H9 (cell line): ENCODE measurements at regions not wholly inside any gene's neighbourhood (a gene's known extent, or its start where the extent isn't known, plus 50 kb on each side); places are given as distances from the start of the nearest gene placed in this dataset.

Experiments used
- DNase-seq: peaks from one replicate; pipeline ENCODE4 v3.0.0-alpha.2; 2017
- H2AFZ ChIP-seq: one replicate; pipeline ENCODE4 v1.6.1; 2013; ENCODE audit warnings: mild to moderate bottlenecking, low read length, control low read depth, moderate library complexity
- H2AK5ac ChIP-seq: 2 replicates; pipeline ENCODE4 v1.6.1; 2013; ENCODE audit warnings: low read length, control low read depth, mixed read lengths; ENCODE audit not compliant: insufficient read length
- H2BK120ac ChIP-seq: one replicate; pipeline ENCODE4 v1.6.1; 2013; ENCODE audit warnings: low read depth, mild to moderate bottlenecking, low read length, control low read depth, inconsistent platforms; ENCODE audit not compliant: poor library complexity, severe bottlenecking
- H2BK12ac ChIP-seq: 2 replicates; pipeline ENCODE4 v1.6.1; 2013; ENCODE audit warnings: low read length, control low read depth, mixed read lengths, low read depth; ENCODE audit not compliant: insufficient read length
- H2BK15ac ChIP-seq: 2 replicates; pipeline ENCODE4 v1.6.1; 2013; ENCODE audit warnings: low read depth, low read length, control low read depth
- H2BK20ac ChIP-seq: one replicate; pipeline ENCODE4 v1.6.1; 2013; ENCODE audit warnings: low read depth, mild to moderate bottlenecking, low read length, control low read depth, inconsistent platforms; ENCODE audit not compliant: poor library complexity, severe bottlenecking
- H2BK5ac ChIP-seq: 2 replicates; pipeline ENCODE4 v1.6.1; 2013; ENCODE audit warnings: low read length, control low read depth, mixed read lengths; ENCODE audit not compliant: insufficient read length
- H3K14ac ChIP-seq: 2 replicates; pipeline ENCODE4 v1.6.1; 2013; ENCODE audit warnings: low read length, control low read depth; ENCODE audit not compliant: insufficient read depth
- H3K18ac ChIP-seq: 2 replicates; pipeline ENCODE4 v1.6.1; 2013; ENCODE audit warnings: low read depth, mild to moderate bottlenecking, mixed read lengths, low read length, control low read depth; ENCODE audit not compliant: insufficient read length
- H3K23ac ChIP-seq: 2 replicates; pipeline ENCODE4 v1.6.1; 2013; ENCODE audit warnings: low read length, control low read depth, mixed read lengths, low read depth; ENCODE audit not compliant: insufficient read length
- H3K23me2 ChIP-seq: 2 replicates; pipeline ENCODE4 v1.6.1; 2013; ENCODE audit warnings: low read depth, mild to moderate bottlenecking, mixed read lengths, low read length, control low read depth; ENCODE audit not compliant: insufficient read length, poor library complexity, severe bottlenecking
- H3K27ac ChIP-seq: 2 replicates; pipeline ENCODE4 v1.5.1; 2013; ENCODE audit warnings: low read length, control low read depth, mixed read lengths, low read depth; ENCODE audit not compliant: insufficient read length
- H3K27me3 ChIP-seq: 2 replicates; pipeline ENCODE4 v1.6.1; 2013; ENCODE audit warnings: low read length, control low read depth, inconsistent platforms; ENCODE audit not compliant: insufficient read depth
- H3K4ac ChIP-seq: 2 replicates; pipeline ENCODE4 v1.6.1; 2013; ENCODE audit warnings: low read depth, mild to moderate bottlenecking, control low read depth, inconsistent platforms, low read length, moderate library complexity
- H3K4me1 ChIP-seq: 2 replicates; pipeline ENCODE4 v1.6.1; 2013; ENCODE audit warnings: low read length, control low read depth, inconsistent platforms; ENCODE audit not compliant: insufficient read depth
- H3K4me2 ChIP-seq: 2 replicates; pipeline ENCODE4 v1.6.1; 2013; ENCODE audit warnings: low read length, control low read depth, mixed read lengths; ENCODE audit not compliant: insufficient read length, insufficient read depth
- H3K56ac ChIP-seq: 2 replicates; pipeline ENCODE4 v1.6.1; 2013; ENCODE audit warnings: low read depth, mild to moderate bottlenecking, mixed read lengths, low read length, control low read depth; ENCODE audit not compliant: insufficient read length
- H3K79me1 ChIP-seq: 2 replicates; pipeline ENCODE4 v1.6.1; 2013; ENCODE audit warnings: low read depth, mild to moderate bottlenecking, moderate library complexity, low read length, control low read depth, inconsistent platforms; ENCODE audit not compliant: insufficient read depth, poor library complexity, severe bottlenecking
- H3K79me2 ChIP-seq: 2 replicates; pipeline ENCODE4 v1.6.1; 2013; ENCODE audit warnings: low read length, control low read depth, inconsistent platforms; ENCODE audit not compliant: insufficient read depth
- H3K9ac ChIP-seq: 2 replicates; pipeline ENCODE4 v1.6.1; 2013; ENCODE audit warnings: low read length, control low read depth, mixed read lengths; ENCODE audit not compliant: insufficient read length; ENCODE audit errors: extremely low read depth
- H3K9me3 ChIP-seq: one replicate; pipeline ENCODE4 v1.6.1; 2013; ENCODE audit warnings: low read depth, low read length, inconsistent platforms; ENCODE audit not compliant: control insufficient read depth
- H3T11ph ChIP-seq: one replicate; pipeline ENCODE4 v1.6.1; 2013; ENCODE audit warnings: mild to moderate bottlenecking, low read length, control low read depth, inconsistent platforms
- H4K20me1 ChIP-seq: one replicate; pipeline ENCODE4 v1.6.1; 2013; ENCODE audit not compliant: control insufficient read depth, insufficient read length, insufficient read depth
- H4K5ac ChIP-seq: 2 replicates; pipeline ENCODE4 v1.6.1; 2013; ENCODE audit warnings: low read depth, mild to moderate bottlenecking, mixed read lengths, low read length, control low read depth; ENCODE audit not compliant: insufficient read length
- H4K8ac ChIP-seq: replicated peaks from 2 replicates; pipeline ENCODE4 v1.6.1; 2013; ENCODE audit warnings: low read length, control low read depth, mixed read lengths, low read depth; ENCODE audit not compliant: insufficient read length
- H4K91ac ChIP-seq: 2 replicates; pipeline ENCODE4 v1.6.1; 2013; ENCODE audit warnings: low read depth, mild to moderate bottlenecking, moderate library complexity, mixed read lengths, low read length, control low read depth; ENCODE audit not compliant: insufficient read length
- H3K27ac Mint-ChIP-seq, 3 experiments: 2 replicates in 2 of 3; 3 replicates in 1 of 3; pipeline ENCODE4 v1.8.0; 2020 to 2021; ENCODE audit warnings: mixed read lengths in 3 of 3, mild to moderate bottlenecking in 1 of 3, moderate library complexity in 1 of 3
- H3K27me3 Mint-ChIP-seq: 2 replicates; pipeline ENCODE4 v1.8.0; 2021; ENCODE audit warnings: low read depth, mild to moderate bottlenecking, moderate library complexity, mixed read lengths
- H3K36me3 Mint-ChIP-seq, 3 experiments: 2 replicates in 2 of 3; 3 replicates in 1 of 3; pipeline ENCODE4 v1.8.0; 2020 to 2021; ENCODE audit warnings: low read depth in 3 of 3, mixed read lengths in 3 of 3; ENCODE audit not compliant: insufficient read depth in 1 of 3
- H3K4me1 Mint-ChIP-seq, 2 experiments: 2 replicates each; pipeline ENCODE4 v1.8.0; 2020; ENCODE audit warnings: mixed read lengths in 2 of 2
- H3K4me3 Mint-ChIP-seq, 2 experiments: 2 replicates in 1 of 2; 3 replicates in 1 of 2; pipeline ENCODE4 v1.8.0; 2020 to 2021; ENCODE audit warnings: mild to moderate bottlenecking in 2 of 2, mixed read lengths in 2 of 2, moderate library complexity in 1 of 2
- H3K9me3 Mint-ChIP-seq, 2 experiments: 2 replicates in 1 of 2; 3 replicates in 1 of 2; pipeline ENCODE4 v1.8.0; 2020; ENCODE audit warnings: mild to moderate bottlenecking in 2 of 2, mixed read lengths in 2 of 2, moderate library complexity in 1 of 2
- WGBS: extraction: QIAGEN DNeasy Blood & Tissue Kit; methylation state at CpG from one replicate; pipeline ENCODE4 v1.1.7; 2013; ENCODE audit warnings: missing lambda C conversion rate, low lambda C conversion rate, mixed read lengths; ENCODE audit not compliant: insufficient read length; ENCODE audit errors: extremely low coverage; 5-methylcytosine and 5-hydroxymethylcytosine counted together
- TF ChIP-seq, protein P1 (sequence below): fragments of 200-600 bp; sonication (generic); conservative IDR thresholded peaks from 3 replicates; pipeline ENCODE4 v1.8.0; 2021; ENCODE audit warnings: antibody characterized with exemption, mild to moderate bottlenecking

DNA sequence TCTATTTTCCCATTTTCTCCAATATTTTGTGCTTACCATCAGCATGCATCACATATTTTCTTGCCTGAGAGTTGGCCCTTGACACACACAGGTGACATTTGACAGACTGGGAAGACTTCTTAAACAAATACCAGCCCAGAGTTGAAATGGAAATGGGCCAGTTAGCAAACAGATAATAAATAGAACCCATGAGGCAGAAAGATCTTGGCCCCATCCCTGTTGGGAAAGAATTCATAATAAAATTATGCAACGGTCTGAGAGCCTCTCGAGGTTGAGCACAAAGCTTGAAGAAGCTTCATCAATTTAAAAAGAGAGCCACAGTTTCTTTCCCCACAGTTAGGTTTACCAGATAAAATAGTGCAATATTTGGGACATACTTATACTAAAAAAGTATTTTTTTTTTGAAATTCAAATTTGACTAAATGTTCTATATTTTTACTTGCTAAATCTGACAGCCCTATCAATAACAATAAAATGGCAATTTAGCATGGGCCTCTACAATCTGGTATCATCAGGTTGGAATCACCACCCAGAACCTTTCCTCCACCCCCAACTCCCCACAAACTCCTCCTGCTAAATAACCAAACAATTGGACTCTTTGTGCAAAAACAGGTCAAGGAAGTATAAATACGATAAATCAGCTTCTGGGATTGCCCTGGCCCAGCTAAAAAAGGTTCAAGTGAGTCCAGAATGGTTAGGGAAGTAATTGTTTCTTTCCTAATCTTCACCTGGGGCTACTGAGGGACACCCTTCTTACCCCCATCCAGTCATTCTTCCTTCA is 129.8 kb downstream of the CD164 start:
- H3K14ac ChIP-seq: no peak overlapping the region
- Mint-ChIP-seq H3K4me3 (no peak overlapping the region), H3K9me3 (peaks cover 5 to 7% of the 10 kb centered on the region in 2 experiments), H3K36me3 (peaks cover 0 to 9% (median 6%) of the 10 kb centered on the region in 3 experiments; a peak in 5 of 7 replicates), H3K4me1 (peaks cover 7 to 9% of the 10 kb centered on the region in 2 experiments), H3K27ac (no peak overlapping the region), H3K27me3 (no peaks in the 10 kb centered on the region; the same call in 1 of the 2 replicates)
- H3K23ac ChIP-seq: no peak overlapping the region
- no peak overlapping the region for H2AFZ ChIP-seq
- H3K27ac ChIP-seq: no peak overlapping the region
- WGBS: no CpG with 5 or more reads among the region's 3 CpGs
- no peak overlapping the region for H3K18ac ChIP-seq
- H4K5ac ChIP-seq: no peak overlapping the region
- H2AK5ac ChIP-seq: no peak overlapping the region
- no peak overlapping the region for H2BK120ac ChIP-seq
- H4K8ac ChIP-seq: no peak overlapping the region
- H2BK15ac ChIP-seq: no peak overlapping the region
- H3K4me2 ChIP-seq: no peak overlapping the region
- no peak overlapping the region for H2BK20ac ChIP-seq
- H3K23me2 ChIP-seq: no peaks in the 10 kb centered on the region
- H2BK5ac ChIP-seq: no peak overlapping the region
- no peaks in the 10 kb centered on the region for H3K79me1 ChIP-seq
- no peak overlapping the region for H3K4ac ChIP-seq
- H3T11ph ChIP-seq: no peak overlapping the region
- H4K20me1 ChIP-seq: no peaks in the 10 kb centered on the region
- no peaks in the 10 kb centered on the region for H3K9me3 ChIP-seq
- H3K79me2 ChIP-seq: no peaks in the 10 kb centered on the region
- H3K4me1 ChIP-seq: no peaks in the 10 kb centered on the region
- H3K56ac ChIP-seq: no peak overlapping the region
- no peak overlapping the region for H4K91ac ChIP-seq
- TF ChIP-seq, protein P1, sequence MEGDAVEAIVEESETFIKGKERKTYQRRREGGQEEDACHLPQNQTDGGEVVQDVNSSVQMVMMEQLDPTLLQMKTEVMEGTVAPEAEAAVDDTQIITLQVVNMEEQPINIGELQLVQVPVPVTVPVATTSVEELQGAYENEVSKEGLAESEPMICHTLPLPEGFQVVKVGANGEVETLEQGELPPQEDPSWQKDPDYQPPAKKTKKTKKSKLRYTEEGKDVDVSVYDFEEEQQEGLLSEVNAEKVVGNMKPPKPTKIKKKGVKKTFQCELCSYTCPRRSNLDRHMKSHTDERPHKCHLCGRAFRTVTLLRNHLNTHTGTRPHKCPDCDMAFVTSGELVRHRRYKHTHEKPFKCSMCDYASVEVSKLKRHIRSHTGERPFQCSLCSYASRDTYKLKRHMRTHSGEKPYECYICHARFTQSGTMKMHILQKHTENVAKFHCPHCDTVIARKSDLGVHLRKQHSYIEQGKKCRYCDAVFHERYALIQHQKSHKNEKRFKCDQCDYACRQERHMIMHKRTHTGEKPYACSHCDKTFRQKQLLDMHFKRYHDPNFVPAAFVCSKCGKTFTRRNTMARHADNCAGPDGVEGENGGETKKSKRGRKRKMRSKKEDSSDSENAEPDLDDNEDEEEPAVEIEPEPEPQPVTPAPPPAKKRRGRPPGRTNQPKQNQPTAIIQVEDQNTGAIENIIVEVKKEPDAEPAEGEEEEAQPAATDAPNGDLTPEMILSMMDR: no peak
- DNase-seq: no peak
- no peaks in the 10 kb centered on the region for H3K27me3 ChIP-seq
- no peak overlapping the region for H2BK12ac ChIP-seq
- H3K9ac ChIP-seq: no peak overlapping the region
